HepG2 (cell line): ENCODE measurements at regions not wholly inside any gene's neighbourhood (a gene's known extent, or its start where the extent isn't known, plus 50 kb on each side); places are given as distances from the start of the nearest gene placed in this dataset.

Experiments used
- ATAC-seq: fragments of 200-7000 bp; cut with Tn5 transposase; 3 replicates; pipeline ENCODE4 v1.9.1; 2020; ENCODE audit warnings: mild to moderate bottlenecking, moderate library complexity
- BruUV-seq: library from RNA; stranded (reverse); fragments of 400-500 nt; replicated peaks from 2 replicates; lab custom pipeline; 2021; lab: Mats Ljungman, UMichigan
- CTCF ChIA-PET: fragments of 300-600 bp; formaldehyde crosslinking; extraction: SDS; loops from one replicate; lab custom pipeline; 2021; ENCODE audit warnings: low total read pairs, inconsistent platforms, low intra/inter-chr PET ratio; lab: Yijun Ruan, JAX
- POLR2A ChIA-PET: fragments of 350-600 bp; sonication (Branson Sonifier 250); formaldehyde crosslinking; loops from one replicate; lab custom pipeline; 2020; ENCODE audit warnings: antibody characterized with exemption, inconsistent platforms; lab: Yijun Ruan, JAX
- DNase-seq: peaks from one replicate; pipeline ENCODE4 v3.0.0-alpha.2; 2015; ENCODE audit warnings: low spot score
- FAIRE-seq: peaks from 3 replicates; lab custom pipeline; 2011; peaks lifted over from hg19 to GRCh38; lab: Jason Lieb, UNC
- H2AFZ ChIP-seq: one replicate; pipeline ENCODE4 v1.6.1; 2011; ENCODE audit warnings: low read length, inconsistent platforms
- H3K27ac ChIP-seq: fragments of 300-600 bp; 3 replicates; pipeline ENCODE4 v1.8.0; 2011; ENCODE audit warnings: mixed run types, mild to moderate bottlenecking, mixed read lengths, low read length, inconsistent platforms; ENCODE audit not compliant: insufficient read depth; ENCODE audit errors: extremely low read length
- H3K27me3 ChIP-seq, 2 experiments: fragments of 200-600 bp in 1 of 2; 2 replicates in 1 of 2; 3 replicates in 1 of 2; pipeline versions ENCODE4 v1.6.0 to v1.8.0; 2011; ENCODE audit warnings: low read length in 2 of 2, mild to moderate bottlenecking in 2 of 2, moderate library complexity in 2 of 2, inconsistent platforms in 1 of 2; ENCODE audit not compliant: insufficient read depth in 2 of 2, control insufficient read depth in 1 of 2
- H3K36me3 ChIP-seq, 2 experiments: fragments of 200-600 bp in 1 of 2; replicated peaks in 1 of 2; 2 replicates in 1 of 2; 3 replicates in 1 of 2; pipeline versions ENCODE4 v1.5.1 to v1.8.0; 2011; ENCODE audit warnings: low read length in 2 of 2, inconsistent platforms in 1 of 2; ENCODE audit not compliant: insufficient read depth in 2 of 2, control insufficient read depth in 1 of 2
- H3K4me1 ChIP-seq: 2 replicates; pipeline ENCODE4 v1.5.1; 2012; ENCODE audit warnings: low read length, inconsistent platforms; ENCODE audit not compliant: insufficient read depth
- H3K4me2 ChIP-seq: 2 replicates; pipeline ENCODE4 v1.6.0; 2011; ENCODE audit warnings: low read depth, low read length, inconsistent platforms
- H3K4me3 ChIP-seq, 3 experiments: fragments of 200-600 bp in 1 of 3; sonication (generic), shearing (Covaris generic) in 1 of 3; replicated peaks in 1 of 3; 2 replicates each; pipeline ENCODE4 v1.5.1; 2011 to 2016; ENCODE audit warnings: low read length in 3 of 3, inconsistent platforms in 2 of 3, low read depth in 2 of 3, mild to moderate bottlenecking in 2 of 3, control low read depth in 1 of 3, mixed read lengths in 1 of 3; ENCODE audit not compliant: insufficient read depth in 1 of 3
- H3K79me2 ChIP-seq: one replicate; pipeline ENCODE4 v1.6.1; 2011; ENCODE audit warnings: low read length, inconsistent platforms; ENCODE audit not compliant: insufficient read depth
- H3K9ac ChIP-seq: 2 replicates; pipeline ENCODE4 v1.6.0; 2011; ENCODE audit warnings: mild to moderate bottlenecking, low read depth, low read length, inconsistent platforms; ENCODE audit not compliant: insufficient read depth
- H3K9me3 ChIP-seq: 2 replicates; pipeline ENCODE4 v1.5.1; 2012; ENCODE audit warnings: mild to moderate bottlenecking, low read length
- H4K20me1 ChIP-seq: 2 replicates; pipeline ENCODE4 v1.6.0; 2011; ENCODE audit warnings: inconsistent platforms, mild to moderate bottlenecking, low read length, moderate library complexity; ENCODE audit not compliant: insufficient read depth
- ATF7 ChIP-seq, 2 experiments: fragments of 450-650 bp in 1 of 2; sonication (generic) in 1 of 2; formaldehyde crosslinking in 1 of 2; IDR thresholded peaks; 2 replicates each; pipeline versions ENCODE4 v1.4.0 to v1.6.1; 2016 to 2020; ENCODE audit warnings: antibody characterized with exemption in 1 of 2, mild to moderate bottlenecking in 1 of 2, missing genetic modification reagents in 1 of 2
- DRAP1 ChIP-seq: IDR thresholded peaks from 2 replicates; pipeline ENCODE4 v1.6.1; 2016; ENCODE audit warnings: missing genetic modification reagents, missing compliant biosample characterization
- FOXA3 ChIP-seq: IDR thresholded peaks from 2 replicates; pipeline ENCODE4 v1.6.1; 2016; ENCODE audit warnings: missing genetic modification reagents, missing compliant biosample characterization
- FOXO1 ChIP-seq: sonication (generic); formaldehyde crosslinking; IDR thresholded peaks from 2 replicates; pipeline ENCODE4 v1.4.0; 2020; ENCODE audit warnings: missing genetic modification reagents
- HDAC2 ChIP-seq: sonication (generic); formaldehyde crosslinking; IDR thresholded peaks from 2 replicates; pipeline ENCODE4 v1.4.0; 2020; ENCODE audit warnings: missing genetic modification reagents
- KDM4B ChIP-seq: sonication (generic); formaldehyde crosslinking; IDR thresholded peaks from 2 replicates; pipeline ENCODE4 v1.4.0; 2020; ENCODE audit warnings: missing genetic modification reagents
- MED1 ChIP-seq: sonication (generic); formaldehyde crosslinking; IDR thresholded peaks from 2 replicates; pipeline ENCODE4 v1.4.0; 2020; ENCODE audit warnings: missing genetic modification reagents
- NFE2L1 ChIP-seq: sonication (generic); formaldehyde crosslinking; IDR thresholded peaks from 2 replicates; pipeline ENCODE4 v1.4.0; 2020; ENCODE audit warnings: missing genetic modification reagents, mild to moderate bottlenecking, borderline replicate concordance
- POGK ChIP-seq: sonication (generic); formaldehyde crosslinking; conservative IDR thresholded peaks from 2 replicates; pipeline ENCODE4 v1.8.0; 2022; ENCODE audit warnings: mild to moderate bottlenecking, moderate library complexity, missing genetic modification reagents
- SP5 ChIP-seq: IDR thresholded peaks from 2 replicates; pipeline ENCODE4 v1.6.1; 2016; ENCODE audit warnings: low read depth, borderline replicate concordance
- SYNCRIP ChIP-seq: fragments of 200-400 bp; formaldehyde crosslinking; IDR thresholded peaks from 2 replicates; pipeline ENCODE4 v1.6.1; 2018; ENCODE audit warnings: mild to moderate bottlenecking, low read depth, low read length; ENCODE audit not compliant: insufficient read depth
- TEF ChIP-seq: sonication (generic); formaldehyde crosslinking; IDR thresholded peaks from 2 replicates; pipeline ENCODE4 v1.5.0; 2020; ENCODE audit warnings: missing genetic modification reagents
- ZFP37 ChIP-seq: sonication (generic); formaldehyde crosslinking; IDR thresholded peaks from 2 replicates; pipeline ENCODE4 v1.4.0; 2020; ENCODE audit warnings: missing genetic modification reagents, borderline replicate concordance
- ZNF235 ChIP-seq: sonication (generic); formaldehyde crosslinking; IDR thresholded peaks from 2 replicates; pipeline ENCODE4 v1.8.1; 2023; ENCODE audit warnings: mild to moderate bottlenecking, missing genetic modification reagents, borderline replicate concordance
- ZNF253 ChIP-seq: sonication (generic); formaldehyde crosslinking; IDR thresholded peaks from 2 replicates; pipeline ENCODE4 v1.8.0; 2022; ENCODE audit warnings: mild to moderate bottlenecking, missing genetic modification reagents, borderline replicate concordance
- ZNF296 ChIP-seq: sonication (generic); formaldehyde crosslinking; conservative IDR thresholded peaks from 2 replicates; pipeline ENCODE4 v1.5.0; 2020; ENCODE audit warnings: mild to moderate bottlenecking, missing genetic modification reagents
- ZNF770 ChIP-seq: sonication (generic); formaldehyde crosslinking; IDR thresholded peaks from 2 replicates; pipeline ENCODE4 v1.5.0; 2020; ENCODE audit warnings: mild to moderate bottlenecking, missing genetic modification reagents
- ZNF850 ChIP-seq: sonication (generic); formaldehyde crosslinking; conservative IDR thresholded peaks from 2 replicates; pipeline ENCODE4 v1.9.0; 2021; ENCODE audit warnings: mild to moderate bottlenecking, missing genetic modification reagents
- WGBS: methylation state at CpG from one replicate; pipeline ENCODE4 v1.1.6; 2017; ENCODE audit warnings: low lambda C conversion rate; 5-methylcytosine and 5-hydroxymethylcytosine counted together
- in situ Hi-C: cut with HindIII; loops from 2 replicates; pipeline ENCODE4 v1.10.0; 2017; ENCODE audit warnings: low pct_unique_long_range_greater_than_20kb; ENCODE audit not compliant: extremely low pct_ligation_motif_present
- intact Hi-C: fragments of 100-400 bp; cut with micrococcal nuclease; formaldehyde crosslinking; loops from one replicate; pipeline ENCODE4 v1.10.0; 2022; ENCODE audit not compliant: unreplicated experiment

GRCh38 chr1:2905356-2905755, 103.9 kb upstream of the TTC34 start:
- H3K4me2 ChIP-seq: no peak overlapping the region
- H3K27me3 ChIP-seq: peaks cover 18 to 76% of the 10 kb centered on the region in 2 experiments
- FAIRE-seq: no peak
- no peak overlapping the region for H3K9ac ChIP-seq
- ChIA-PET POLR2A (no interaction called here), CTCF (no interaction called here)
- 0% methylated on average over 3 of the region's 12 CpGs for WGBS
- in situ Hi-C loops: no loop called here
- H3K4me1 ChIP-seq: peaks cover 5% of the 10 kb centered on the region; the same call in 1 of the 2 replicates
- ATAC-seq: no peak
- no peak for TF ChIP-seq FOXA3 (CRISPR knock-in tag)
- TF ChIP-seq SP5: no peak
- no peak for TF ChIP-seq ZNF296 (CRISPR knock-in tag)
- TF ChIP-seq HDAC2 (CRISPR knock-in tag): no peak
- TF ChIP-seq DRAP1 (CRISPR knock-in tag): no peak
- no peak for TF ChIP-seq ATF7 (IDR thresholded peaks at IDR 0.05)
- no peak for TF ChIP-seq ATF7 (CRISPR knock-in tag; IDR thresholded peaks at IDR 0.05)
- TF ChIP-seq MED1 (CRISPR knock-in tag): no peak
- no peak for TF ChIP-seq TEF (CRISPR knock-in tag)
- TF ChIP-seq ZNF850 (CRISPR knock-in tag): no peak
- TF ChIP-seq POGK (CRISPR knock-in tag): no peak
- TF ChIP-seq FOXO1 (CRISPR knock-in tag): no peak
- no peak for TF ChIP-seq ZNF770 (CRISPR knock-in tag)
- no peak for TF ChIP-seq ZNF253 (CRISPR knock-in tag)
- TF ChIP-seq KDM4B (CRISPR knock-in tag): no peak
- TF ChIP-seq ZFP37 (CRISPR knock-in tag): no peak
- TF ChIP-seq ZNF235: no peak
- no peak for TF ChIP-seq NFE2L1 (CRISPR knock-in tag)
- TF ChIP-seq SYNCRIP: no peak
- H3K36me3 ChIP-seq: no peaks in the 10 kb centered on the region
- no peaks in the 10 kb centered on the region for H3K79me2 ChIP-seq
- H3K4me3 ChIP-seq: no peak overlapping the region
- intact Hi-C loops: no loop called here
- H3K9me3 ChIP-seq: no peaks in the 10 kb centered on the region
- no TSS peak for BruUV-seq
- H4K20me1 ChIP-seq: 0 out of 2 replicates have a peak, but pooled peaks cover 4% of the 10 kb centered on the region
- DNase-seq: no peak
- H2AFZ ChIP-seq: no peak overlapping the region
- no peak overlapping the region for H3K27ac ChIP-seq
